ENCODE measurements at regions not wholly inside any gene's neighbourhood (a gene's known extent, or its start where the extent isn't known, plus 50 kb on each side); places are given as distances from the start of the nearest gene placed in this dataset.

DNA sequence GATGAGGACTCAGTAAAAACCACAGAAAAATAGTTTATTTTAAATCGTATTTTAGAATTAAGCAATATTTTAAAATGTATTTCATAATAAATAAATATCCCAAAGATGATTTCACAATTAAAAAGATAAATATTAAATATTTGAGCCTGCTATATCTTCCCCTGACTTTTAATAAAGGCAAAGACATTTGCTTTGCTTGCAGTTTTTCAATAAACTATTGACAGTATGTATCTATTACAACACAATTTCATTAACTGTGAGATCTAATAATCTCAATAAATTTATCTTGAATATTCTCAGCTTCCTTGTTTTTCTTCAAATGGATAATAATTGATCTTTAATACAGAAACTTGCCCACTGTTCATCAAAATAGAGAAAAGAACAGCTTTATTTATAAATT, 186.2 kb upstream of the TARS1 start:
- TF ChIP-seq, protein P1, sequence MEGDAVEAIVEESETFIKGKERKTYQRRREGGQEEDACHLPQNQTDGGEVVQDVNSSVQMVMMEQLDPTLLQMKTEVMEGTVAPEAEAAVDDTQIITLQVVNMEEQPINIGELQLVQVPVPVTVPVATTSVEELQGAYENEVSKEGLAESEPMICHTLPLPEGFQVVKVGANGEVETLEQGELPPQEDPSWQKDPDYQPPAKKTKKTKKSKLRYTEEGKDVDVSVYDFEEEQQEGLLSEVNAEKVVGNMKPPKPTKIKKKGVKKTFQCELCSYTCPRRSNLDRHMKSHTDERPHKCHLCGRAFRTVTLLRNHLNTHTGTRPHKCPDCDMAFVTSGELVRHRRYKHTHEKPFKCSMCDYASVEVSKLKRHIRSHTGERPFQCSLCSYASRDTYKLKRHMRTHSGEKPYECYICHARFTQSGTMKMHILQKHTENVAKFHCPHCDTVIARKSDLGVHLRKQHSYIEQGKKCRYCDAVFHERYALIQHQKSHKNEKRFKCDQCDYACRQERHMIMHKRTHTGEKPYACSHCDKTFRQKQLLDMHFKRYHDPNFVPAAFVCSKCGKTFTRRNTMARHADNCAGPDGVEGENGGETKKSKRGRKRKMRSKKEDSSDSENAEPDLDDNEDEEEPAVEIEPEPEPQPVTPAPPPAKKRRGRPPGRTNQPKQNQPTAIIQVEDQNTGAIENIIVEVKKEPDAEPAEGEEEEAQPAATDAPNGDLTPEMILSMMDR (IDR thresholded peaks at IDR 0.05): no peak
- TF ChIP-seq EP300 (IDR thresholded peaks at IDR 0.05) (no peak), POLR2A (IDR thresholded peaks at IDR 0.05) (no peak)

Measured in ovary (tissue), 3 donors.